NCI-H2196 treated with DMSO at 0.1 percent for 48 hours (cell line): ENCODE measurements at regions not wholly inside any gene's neighbourhood (a gene's known extent, or its start where the extent isn't known, plus 50 kb on each side); places are given as distances from the start of the nearest gene placed in this dataset.

ENCODE experiments used
- DNase-seq: peaks from one replicate; lab custom pipeline; 2025; ENCODE audit not compliant: unreplicated experiment; lab: John Stamatoyannopoulos, UW

GRCh38 chr6:94095961-94096360 lies 676.6 kb upstream of the EPHA7 start:
- DNase-seq: no peak

GRCh38 chr6:94089941-94090340 lies 670.6 kb upstream of the EPHA7 start:
- no peak for DNase-seq

GRCh38 chr6:94088870-94089269 lies 669.5 kb upstream of the EPHA7 start:
- DNase-seq: no peak

GRCh38 chr6:94074764-94075163 lies 655.4 kb upstream of the EPHA7 start:
- DNase-seq: no peak

- no peak for DNase-seq
Measured at GRCh38 chr6:94071835-94072234, 652.5 kb upstream of the EPHA7 start.

GRCh38 chr6:94065707-94066337 lies 646.5 kb upstream of the EPHA7 start:
- DNase-seq: no peak

GRCh38 chr6:94052749-94053148 lies 633.4 kb upstream of the EPHA7 start:
- DNase-seq: no peak

- no peak for DNase-seq
Measured at GRCh38 chr6:94050515-94050914, 631.2 kb upstream of the EPHA7 start.

- DNase-seq: no peak
Measured at GRCh38 chr6:94049001-94049400, 629.6 kb upstream of the EPHA7 start.

- no peak for DNase-seq
Measured at GRCh38 chr6:94045099-94045829, 625.9 kb upstream of the EPHA7 start.

- no peak for DNase-seq
Measured at GRCh38 chr6:94041945-94042709, 622.8 kb upstream of the EPHA7 start.

- DNase-seq: no peak
Measured at GRCh38 chr6:94036024-94036423, 616.7 kb upstream of the EPHA7 start.

- DNase-seq: no peak
Measured at GRCh38 chr6:94027374-94027773, 608.0 kb upstream of the EPHA7 start.

GRCh38 chr6:94026575-94026974 lies 607.2 kb upstream of the EPHA7 start:
- no peak for DNase-seq

GRCh38 chr6:94005835-94006234 lies 586.5 kb upstream of the EPHA7 start:
- DNase-seq: no peak

GRCh38 chr6:93992976-93993375 lies 573.6 kb upstream of the EPHA7 start:
- DNase-seq: no peak

- DNase-seq: no peak
Measured at GRCh38 chr6:93989630-93990029, 570.3 kb upstream of the EPHA7 start.

GRCh38 chr6:93985953-93986352 lies 566.6 kb upstream of the EPHA7 start:
- no peak for DNase-seq

GRCh38 chr6:93975159-93975558 lies 555.8 kb upstream of the EPHA7 start:
- no peak for DNase-seq

GRCh38 chr6:93974332-93974731 lies 555.0 kb upstream of the EPHA7 start:
- DNase-seq: no peak

GRCh38 chr6:93972791-93973190 lies 553.4 kb upstream of the EPHA7 start:
- no peak for DNase-seq

GRCh38 chr6:93970684-93971083 lies 551.3 kb upstream of the EPHA7 start:
- no peak for DNase-seq
